GM23338 (cell line): ENCODE measurements at regions not wholly inside any gene's neighbourhood (a gene's known extent, or its start where the extent isn't known, plus 50 kb on each side); places are given as distances from the start of the nearest gene placed in this dataset.

Source experiments
- ATAC-seq: fragments of 200-7000 bp; cut with Tn5 transposase; 3 replicates; pipeline ENCODE4 v1.9.1; 2020
- DNase-seq: peaks from one replicate; pipeline ENCODE4 v3.0.0-alpha.2; 2015; ENCODE audit warnings: low spot score
- H2AFZ ChIP-seq: fragments of 200-600 bp; sonication (generic); 2 replicates; pipeline ENCODE4 v1.8.0; 2016; ENCODE audit warnings: antibody characterized with exemption, mild to moderate bottlenecking, moderate library complexity
- H3F3A ChIP-seq: fragments of 200-600 bp; sonication (generic); replicated peaks from 2 replicates; pipeline ENCODE4 v1.8.0; 2017; ENCODE audit warnings: antibody characterized with exemption, mixed run types, low read depth
- H3K27ac ChIP-seq: fragments of 200-600 bp; sonication (generic); 2 replicates; pipeline ENCODE4 v1.6.1; 2016; ENCODE audit warnings: low read depth
- H3K27me3 ChIP-seq: fragments of 200-600 bp; sonication (generic); 2 replicates; pipeline ENCODE4 v1.8.0; 2016; ENCODE audit warnings: mild to moderate bottlenecking, mixed run types, moderate library complexity; ENCODE audit not compliant: insufficient read depth
- H3K36me3 ChIP-seq: fragments of 200-600 bp; sonication (generic); 2 replicates; pipeline ENCODE4 v1.8.0; 2016; ENCODE audit warnings: mild to moderate bottlenecking; ENCODE audit not compliant: insufficient read depth
- H3K4me1 ChIP-seq: fragments of 200-600 bp; sonication (generic); 2 replicates; pipeline ENCODE4 v1.8.0; 2016; ENCODE audit warnings: mild to moderate bottlenecking, moderate library complexity; ENCODE audit not compliant: insufficient read depth
- H3K4me2 ChIP-seq: fragments of 200-600 bp; sonication (generic); 2 replicates; pipeline ENCODE4 v1.7.1; 2017; ENCODE audit warnings: mixed run types
- H3K4me3 ChIP-seq: fragments of 200-600 bp; sonication (generic); 2 replicates; pipeline ENCODE4 v1.6.1; 2016; ENCODE audit warnings: mixed run types
- H3K79me2 ChIP-seq: fragments of 200-600 bp; sonication (generic); replicated peaks from 2 replicates; pipeline ENCODE4 v1.8.0; 2017; ENCODE audit warnings: mild to moderate bottlenecking; ENCODE audit not compliant: insufficient read depth
- H3K9me2 ChIP-seq: fragments of 200-600 bp; sonication (generic); 2 replicates; pipeline ENCODE4 v1.8.0; 2017; ENCODE audit not compliant: insufficient read depth
- H4K20me1 ChIP-seq: fragments of 200-600 bp; sonication (generic); replicated peaks from 2 replicates; pipeline ENCODE4 v1.8.0; 2017; ENCODE audit warnings: mild to moderate bottlenecking; ENCODE audit not compliant: insufficient read depth
- H3K27ac Mint-ChIP-seq: 2 replicates; pipeline ENCODE4 v1.8.0; 2020; ENCODE audit warnings: inconsistent platforms, mild to moderate bottlenecking, moderate library complexity, mixed read lengths
- H3K27me3 Mint-ChIP-seq: 3 replicates; pipeline ENCODE4 v1.8.0; 2022; ENCODE audit warnings: low read depth, mild to moderate bottlenecking, moderate library complexity, mixed read lengths, inconsistent platforms; ENCODE audit not compliant: insufficient read depth, poor library complexity
- H3K36me3 Mint-ChIP-seq: 3 replicates; pipeline ENCODE4 v1.8.0; 2021; ENCODE audit warnings: low read depth, mild to moderate bottlenecking, inconsistent platforms, moderate library complexity, mixed read lengths
- H3K4me1 Mint-ChIP-seq: 3 replicates; pipeline ENCODE4 v1.8.0; 2020; ENCODE audit warnings: mild to moderate bottlenecking, inconsistent platforms, mixed read lengths
- H3K4me3 Mint-ChIP-seq: 3 replicates; pipeline ENCODE4 v1.8.0; 2021; ENCODE audit warnings: moderate library complexity, mild to moderate bottlenecking, inconsistent platforms, mixed read lengths
- H3K9me3 Mint-ChIP-seq: 3 replicates; pipeline ENCODE4 v1.8.0; 2020; ENCODE audit warnings: moderate library complexity, mild to moderate bottlenecking, inconsistent platforms, mixed read lengths
- CREB1 ChIP-seq: fragments of 250-450 bp; sonication (Bioruptor Pico); IDR thresholded peaks from 2 replicates; pipeline ENCODE4 v1.5.0; 2020; ENCODE audit warnings: low read depth, mild to moderate bottlenecking, moderate library complexity
- EZH2 ChIP-seq: fragments of 200-600 bp; sonication (generic); IDR thresholded peaks from one replicate; pipeline ENCODE4 v1.8.0; 2017; ENCODE audit warnings: antibody characterized with exemption, mild to moderate bottlenecking, low read depth; ENCODE audit not compliant: unreplicated experiment
- EZH2phosphoT487 ChIP-seq: fragments of 200-600 bp; sonication (generic); IDR thresholded peaks from one replicate; pipeline ENCODE4 v1.8.1; 2018; ENCODE audit warnings: antibody characterized with exemption; ENCODE audit not compliant: unreplicated experiment
- JUNB ChIP-seq: IDR thresholded peaks from one replicate; pipeline ENCODE4 v1.6.1; 2016; ENCODE audit warnings: antibody characterized with exemption; ENCODE audit not compliant: unreplicated experiment
- NANOG ChIP-seq: IDR thresholded peaks from 2 replicates; pipeline ENCODE4 v1.6.1; 2016; ENCODE audit warnings: antibody characterized with exemption, borderline replicate concordance
- POLR2AphosphoS5 ChIP-seq: IDR thresholded peaks from 2 replicates; pipeline ENCODE4 v1.6.1; 2016; ENCODE audit warnings: antibody characterized with exemption, low read depth
- STAT1 ChIP-seq: IDR thresholded peaks from one replicate; pipeline ENCODE4 v1.6.1; 2016; ENCODE audit warnings: antibody characterized with exemption; ENCODE audit not compliant: unreplicated experiment
- ZNF114 ChIP-seq: fragments of 250-450 bp; sonication (Bioruptor Pico); IDR thresholded peaks from 2 replicates; pipeline ENCODE4 v1.5.0; 2020; ENCODE audit warnings: mild to moderate bottlenecking, moderate library complexity
- ZNF331 ChIP-seq: fragments of 250-450 bp; sonication (Bioruptor Pico); IDR thresholded peaks from 2 replicates; pipeline ENCODE4 v1.5.0; 2020; ENCODE audit warnings: low read depth, mild to moderate bottlenecking, moderate library complexity
- TF ChIP-seq, protein P1 (sequence below): fragments of 250-450 bp; sonication (Bioruptor Pico); IDR thresholded peaks from 2 replicates; pipeline ENCODE4 v1.5.0; 2020; ENCODE audit warnings: mild to moderate bottlenecking, moderate library complexity
- TF ChIP-seq, protein P2 (sequence below): IDR thresholded peaks from 2 replicates; pipeline ENCODE4 v1.6.1; 2016; ENCODE audit warnings: antibody characterized with exemption
- TF ChIP-seq, protein P3 (sequence below), 2 experiments: fragments of 200-600 bp in 1 of 2; sonication (generic) in 1 of 2; conservative IDR thresholded peaks; 2 replicates each; pipeline versions ENCODE4 v1.5.1 to v1.6.1; 2016 to 2017; ENCODE audit warnings: antibody characterized with exemption in 2 of 2, low read depth in 2 of 2, mild to moderate bottlenecking in 2 of 2, moderate library complexity in 1 of 2
- TF ChIP-seq, protein P4 (sequence below): IDR thresholded peaks from one replicate; pipeline ENCODE4 v1.6.1; 2018; ENCODE audit warnings: antibody characterized with exemption; ENCODE audit not compliant: unreplicated experiment

DNA sequence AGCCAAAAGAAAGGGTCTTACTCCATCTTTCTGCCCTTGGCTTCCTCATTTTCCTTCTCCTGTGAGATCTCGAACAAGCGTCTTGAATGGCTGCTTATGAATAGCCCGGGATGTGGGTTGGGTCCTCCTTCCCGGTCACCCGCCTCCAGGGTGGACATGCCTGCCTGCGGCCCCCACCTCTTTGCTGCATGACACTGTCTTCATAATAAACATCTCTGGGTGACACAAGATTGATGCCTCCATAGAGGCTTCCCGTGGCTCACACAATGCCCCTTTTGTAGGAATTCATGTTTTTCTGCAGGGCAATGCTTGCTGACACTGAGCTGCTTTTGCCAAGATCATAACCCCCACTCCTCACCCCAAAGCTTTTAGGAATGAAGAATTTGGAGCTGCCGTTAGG lies 125.9 kb downstream of the ZNF664 start:
- Mint-ChIP-seq H3K27ac (no peak overlapping the region), H3K27me3 (peaks cover 4% of the 10 kb centered on the region), H3K9me3 (peaks cover 30% of the 10 kb centered on the region), H3K4me1 (peaks cover 12% of the 10 kb centered on the region), H3K4me3 (no peak overlapping the region), H3K36me3 (peaks cover 17% of the 10 kb centered on the region)
- no peaks in the 10 kb centered on the region for H3K79me2 ChIP-seq
- 0 out of 2 replicates have a peak, but pooled peaks cover 3% of the 10 kb centered on the region for H3K9me2 ChIP-seq
- no peaks in the 10 kb centered on the region for H3F3A ChIP-seq
- no peaks in the 10 kb centered on the region for H4K20me1 ChIP-seq
- ATAC-seq (no peak), DNase-seq (no peak)
- no peak overlapping the region for H3K27ac ChIP-seq
- H3K36me3 ChIP-seq, result no peaks in the 10 kb centered on the region; the same call in 1 of the 2 replicates
- H2AFZ ChIP-seq, result peak overlapping the region; percentile 69
- H3K4me3 ChIP-seq, result no peak overlapping the region
- TF ChIP-seq NANOG (no peak), ZNF331 (no peak), CREB1 (no peak), EZH2 (no peak), EZH2phosphoT487 (no peak), JUNB (no peak), STAT1 (no peak), ZNF114 (CRISPR knock-in tag) (no peak), POLR2AphosphoS5 (no peak)
- TF ChIP-seq, protein P1, sequence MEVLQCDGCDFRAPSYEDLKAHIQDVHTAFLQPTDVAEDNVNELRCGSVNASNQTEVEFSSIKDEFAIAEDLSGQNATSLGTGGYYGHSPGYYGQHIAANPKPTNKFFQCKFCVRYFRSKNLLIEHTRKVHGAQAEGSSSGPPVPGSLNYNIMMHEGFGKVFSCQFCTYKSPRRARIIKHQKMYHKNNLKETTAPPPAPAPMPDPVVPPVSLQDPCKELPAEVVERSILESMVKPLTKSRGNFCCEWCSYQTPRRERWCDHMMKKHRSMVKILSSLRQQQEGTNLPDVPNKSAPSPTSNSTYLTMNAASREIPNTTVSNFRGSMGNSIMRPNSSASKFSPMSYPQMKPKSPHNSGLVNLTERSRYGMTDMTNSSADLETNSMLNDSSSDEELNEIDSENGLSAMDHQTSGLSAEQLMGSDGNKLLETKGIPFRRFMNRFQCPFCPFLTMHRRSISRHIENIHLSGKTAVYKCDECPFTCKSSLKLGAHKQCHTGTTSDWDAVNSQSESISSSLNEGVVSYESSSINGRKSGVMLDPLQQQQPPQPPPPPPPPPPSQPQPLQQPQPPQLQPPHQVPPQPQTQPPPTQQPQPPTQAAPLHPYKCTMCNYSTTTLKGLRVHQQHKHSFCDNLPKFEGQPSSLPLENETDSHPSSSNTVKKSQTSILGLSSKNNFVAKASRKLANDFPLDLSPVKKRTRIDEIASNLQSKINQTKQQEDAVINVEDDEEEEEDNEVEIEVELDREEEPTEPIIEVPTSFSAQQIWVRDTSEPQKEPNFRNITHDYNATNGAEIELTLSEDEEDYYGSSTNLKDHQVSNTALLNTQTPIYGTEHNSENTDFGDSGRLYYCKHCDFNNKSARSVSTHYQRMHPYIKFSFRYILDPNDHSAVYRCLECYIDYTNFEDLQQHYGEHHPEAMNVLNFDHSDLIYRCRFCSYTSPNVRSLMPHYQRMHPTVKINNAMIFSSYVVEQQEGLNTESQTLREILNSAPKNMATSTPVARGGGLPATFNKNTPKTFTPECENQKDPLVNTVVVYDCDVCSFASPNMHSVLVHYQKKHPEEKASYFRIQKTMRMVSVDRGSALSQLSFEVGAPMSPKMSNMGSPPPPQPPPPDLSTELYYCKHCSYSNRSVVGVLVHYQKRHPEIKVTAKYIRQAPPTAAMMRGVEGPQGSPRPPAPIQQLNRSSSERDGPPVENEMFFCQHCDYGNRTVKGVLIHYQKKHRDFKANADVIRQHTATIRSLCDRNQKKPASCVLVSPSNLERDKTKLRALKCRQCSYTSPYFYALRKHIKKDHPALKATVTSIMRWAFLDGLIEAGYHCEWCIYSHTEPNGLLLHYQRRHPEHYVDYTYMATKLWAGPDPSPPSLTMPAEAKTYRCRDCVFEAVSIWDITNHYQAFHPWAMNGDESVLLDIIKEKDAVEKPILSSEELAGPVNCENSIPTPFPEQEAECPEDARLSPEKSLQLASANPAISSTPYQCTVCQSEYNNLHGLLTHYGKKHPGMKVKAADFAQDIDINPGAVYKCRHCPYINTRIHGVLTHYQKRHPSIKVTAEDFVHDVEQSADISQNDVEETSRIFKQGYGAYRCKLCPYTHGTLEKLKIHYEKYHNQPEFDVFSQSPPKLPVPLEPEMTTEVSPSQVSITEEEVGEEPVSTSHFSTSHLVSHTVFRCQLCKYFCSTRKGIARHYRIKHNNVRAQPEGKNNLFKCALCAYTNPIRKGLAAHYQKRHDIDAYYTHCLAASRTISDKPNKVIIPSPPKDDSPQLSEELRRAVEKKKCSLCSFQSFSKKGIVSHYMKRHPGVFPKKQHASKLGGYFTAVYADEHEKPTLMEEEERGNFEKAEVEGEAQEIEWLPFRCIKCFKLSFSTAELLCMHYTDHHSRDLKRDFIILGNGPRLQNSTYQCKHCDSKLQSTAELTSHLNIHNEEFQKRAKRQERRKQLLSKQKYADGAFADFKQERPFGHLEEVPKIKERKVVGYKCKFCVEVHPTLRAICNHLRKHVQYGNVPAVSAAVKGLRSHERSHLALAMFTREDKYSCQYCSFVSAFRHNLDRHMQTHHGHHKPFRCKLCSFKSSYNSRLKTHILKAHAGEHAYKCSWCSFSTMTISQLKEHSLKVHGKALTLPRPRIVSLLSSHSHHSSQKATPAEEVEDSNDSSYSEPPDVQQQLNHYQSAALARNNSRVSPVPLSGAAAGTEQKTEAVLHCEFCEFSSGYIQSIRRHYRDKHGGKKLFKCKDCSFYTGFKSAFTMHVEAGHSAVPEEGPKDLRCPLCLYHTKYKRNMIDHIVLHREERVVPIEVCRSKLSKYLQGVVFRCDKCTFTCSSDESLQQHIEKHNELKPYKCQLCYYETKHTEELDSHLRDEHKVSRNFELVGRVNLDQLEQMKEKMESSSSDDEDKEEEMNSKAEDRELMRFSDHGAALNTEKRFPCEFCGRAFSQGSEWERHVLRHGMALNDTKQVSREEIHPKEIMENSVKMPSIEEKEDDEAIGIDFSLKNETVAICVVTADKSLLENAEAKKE (CRISPR knock-in tag), result no peak
- TF ChIP-seq, protein P2, sequence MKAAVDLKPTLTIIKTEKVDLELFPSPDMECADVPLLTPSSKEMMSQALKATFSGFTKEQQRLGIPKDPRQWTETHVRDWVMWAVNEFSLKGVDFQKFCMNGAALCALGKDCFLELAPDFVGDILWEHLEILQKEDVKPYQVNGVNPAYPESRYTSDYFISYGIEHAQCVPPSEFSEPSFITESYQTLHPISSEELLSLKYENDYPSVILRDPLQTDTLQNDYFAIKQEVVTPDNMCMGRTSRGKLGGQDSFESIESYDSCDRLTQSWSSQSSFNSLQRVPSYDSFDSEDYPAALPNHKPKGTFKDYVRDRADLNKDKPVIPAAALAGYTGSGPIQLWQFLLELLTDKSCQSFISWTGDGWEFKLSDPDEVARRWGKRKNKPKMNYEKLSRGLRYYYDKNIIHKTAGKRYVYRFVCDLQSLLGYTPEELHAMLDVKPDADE, result no peak
- TF ChIP-seq, protein P3, sequence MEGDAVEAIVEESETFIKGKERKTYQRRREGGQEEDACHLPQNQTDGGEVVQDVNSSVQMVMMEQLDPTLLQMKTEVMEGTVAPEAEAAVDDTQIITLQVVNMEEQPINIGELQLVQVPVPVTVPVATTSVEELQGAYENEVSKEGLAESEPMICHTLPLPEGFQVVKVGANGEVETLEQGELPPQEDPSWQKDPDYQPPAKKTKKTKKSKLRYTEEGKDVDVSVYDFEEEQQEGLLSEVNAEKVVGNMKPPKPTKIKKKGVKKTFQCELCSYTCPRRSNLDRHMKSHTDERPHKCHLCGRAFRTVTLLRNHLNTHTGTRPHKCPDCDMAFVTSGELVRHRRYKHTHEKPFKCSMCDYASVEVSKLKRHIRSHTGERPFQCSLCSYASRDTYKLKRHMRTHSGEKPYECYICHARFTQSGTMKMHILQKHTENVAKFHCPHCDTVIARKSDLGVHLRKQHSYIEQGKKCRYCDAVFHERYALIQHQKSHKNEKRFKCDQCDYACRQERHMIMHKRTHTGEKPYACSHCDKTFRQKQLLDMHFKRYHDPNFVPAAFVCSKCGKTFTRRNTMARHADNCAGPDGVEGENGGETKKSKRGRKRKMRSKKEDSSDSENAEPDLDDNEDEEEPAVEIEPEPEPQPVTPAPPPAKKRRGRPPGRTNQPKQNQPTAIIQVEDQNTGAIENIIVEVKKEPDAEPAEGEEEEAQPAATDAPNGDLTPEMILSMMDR (conservative IDR thresholded peaks at IDR 0.05; ENCODE audit: low read depth in 2 of 2), result no peak
- TF ChIP-seq, protein P4, sequence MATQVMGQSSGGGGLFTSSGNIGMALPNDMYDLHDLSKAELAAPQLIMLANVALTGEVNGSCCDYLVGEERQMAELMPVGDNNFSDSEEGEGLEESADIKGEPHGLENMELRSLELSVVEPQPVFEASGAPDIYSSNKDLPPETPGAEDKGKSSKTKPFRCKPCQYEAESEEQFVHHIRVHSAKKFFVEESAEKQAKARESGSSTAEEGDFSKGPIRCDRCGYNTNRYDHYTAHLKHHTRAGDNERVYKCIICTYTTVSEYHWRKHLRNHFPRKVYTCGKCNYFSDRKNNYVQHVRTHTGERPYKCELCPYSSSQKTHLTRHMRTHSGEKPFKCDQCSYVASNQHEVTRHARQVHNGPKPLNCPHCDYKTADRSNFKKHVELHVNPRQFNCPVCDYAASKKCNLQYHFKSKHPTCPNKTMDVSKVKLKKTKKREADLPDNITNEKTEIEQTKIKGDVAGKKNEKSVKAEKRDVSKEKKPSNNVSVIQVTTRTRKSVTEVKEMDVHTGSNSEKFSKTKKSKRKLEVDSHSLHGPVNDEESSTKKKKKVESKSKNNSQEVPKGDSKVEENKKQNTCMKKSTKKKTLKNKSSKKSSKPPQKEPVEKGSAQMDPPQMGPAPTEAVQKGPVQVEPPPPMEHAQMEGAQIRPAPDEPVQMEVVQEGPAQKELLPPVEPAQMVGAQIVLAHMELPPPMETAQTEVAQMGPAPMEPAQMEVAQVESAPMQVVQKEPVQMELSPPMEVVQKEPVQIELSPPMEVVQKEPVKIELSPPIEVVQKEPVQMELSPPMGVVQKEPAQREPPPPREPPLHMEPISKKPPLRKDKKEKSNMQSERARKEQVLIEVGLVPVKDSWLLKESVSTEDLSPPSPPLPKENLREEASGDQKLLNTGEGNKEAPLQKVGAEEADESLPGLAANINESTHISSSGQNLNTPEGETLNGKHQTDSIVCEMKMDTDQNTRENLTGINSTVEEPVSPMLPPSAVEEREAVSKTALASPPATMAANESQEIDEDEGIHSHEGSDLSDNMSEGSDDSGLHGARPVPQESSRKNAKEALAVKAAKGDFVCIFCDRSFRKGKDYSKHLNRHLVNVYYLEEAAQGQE, result no peak
- peaks cover 5% of the 10 kb centered on the region; the same call in 1 of the 2 replicates for H3K4me1 ChIP-seq
- H3K4me2 ChIP-seq, result no peak overlapping the region
- no peaks in the 10 kb centered on the region for H3K27me3 ChIP-seq
